ENCODE measurements at regions not wholly inside any gene's neighbourhood (a gene's known extent, or its start where the extent isn't known, plus 50 kb on each side); places are given as distances from the start of the nearest gene placed in this dataset.

DNA sequence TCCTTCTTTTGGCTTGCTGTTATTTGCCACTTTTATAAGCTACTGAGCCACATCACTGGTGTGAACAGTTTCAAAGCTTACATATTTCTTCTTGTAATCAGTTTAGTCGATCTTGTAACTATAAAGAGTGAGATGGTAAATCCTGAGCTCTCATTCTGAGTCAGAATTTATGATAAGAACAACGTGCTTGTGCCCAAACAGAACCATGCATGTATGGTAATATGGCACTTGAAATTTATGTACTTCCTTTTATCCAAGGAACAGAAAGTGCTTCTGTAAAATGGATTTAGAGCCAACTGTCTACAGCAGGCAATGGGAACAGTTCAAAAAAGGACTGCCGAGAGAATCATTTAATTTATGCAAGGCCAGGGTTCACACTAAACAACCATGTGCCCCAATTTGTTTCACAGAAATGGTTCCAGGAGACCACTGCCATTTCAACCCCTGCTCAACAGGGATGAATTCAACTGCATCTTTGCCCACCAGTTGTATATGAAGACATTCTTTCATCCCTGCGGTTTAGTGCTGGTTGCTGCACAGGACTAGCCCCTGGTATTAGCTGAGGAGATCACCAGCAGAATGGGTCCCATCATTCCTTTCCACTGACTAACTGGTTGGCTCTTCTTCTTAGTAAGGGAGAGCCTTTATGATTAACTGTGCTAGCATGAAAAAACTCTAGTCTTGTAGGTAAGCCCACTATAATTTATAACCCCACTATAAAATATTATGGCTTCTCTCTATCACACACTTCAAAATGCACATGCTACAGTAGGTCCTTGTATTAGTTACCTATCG, 162.9 kb upstream of the PGRMC2 start:
- no peak for TF ChIP-seq SIN3A (IDR thresholded peaks at IDR 0.05; ENCODE audit: borderline replicate concordance, insufficient read depth, low read depth, low read length)
- TF ChIP-seq, protein P1, sequence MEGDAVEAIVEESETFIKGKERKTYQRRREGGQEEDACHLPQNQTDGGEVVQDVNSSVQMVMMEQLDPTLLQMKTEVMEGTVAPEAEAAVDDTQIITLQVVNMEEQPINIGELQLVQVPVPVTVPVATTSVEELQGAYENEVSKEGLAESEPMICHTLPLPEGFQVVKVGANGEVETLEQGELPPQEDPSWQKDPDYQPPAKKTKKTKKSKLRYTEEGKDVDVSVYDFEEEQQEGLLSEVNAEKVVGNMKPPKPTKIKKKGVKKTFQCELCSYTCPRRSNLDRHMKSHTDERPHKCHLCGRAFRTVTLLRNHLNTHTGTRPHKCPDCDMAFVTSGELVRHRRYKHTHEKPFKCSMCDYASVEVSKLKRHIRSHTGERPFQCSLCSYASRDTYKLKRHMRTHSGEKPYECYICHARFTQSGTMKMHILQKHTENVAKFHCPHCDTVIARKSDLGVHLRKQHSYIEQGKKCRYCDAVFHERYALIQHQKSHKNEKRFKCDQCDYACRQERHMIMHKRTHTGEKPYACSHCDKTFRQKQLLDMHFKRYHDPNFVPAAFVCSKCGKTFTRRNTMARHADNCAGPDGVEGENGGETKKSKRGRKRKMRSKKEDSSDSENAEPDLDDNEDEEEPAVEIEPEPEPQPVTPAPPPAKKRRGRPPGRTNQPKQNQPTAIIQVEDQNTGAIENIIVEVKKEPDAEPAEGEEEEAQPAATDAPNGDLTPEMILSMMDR (IDR thresholded peaks at IDR 0.05) = no peak
- TF ChIP-seq, protein P2, sequence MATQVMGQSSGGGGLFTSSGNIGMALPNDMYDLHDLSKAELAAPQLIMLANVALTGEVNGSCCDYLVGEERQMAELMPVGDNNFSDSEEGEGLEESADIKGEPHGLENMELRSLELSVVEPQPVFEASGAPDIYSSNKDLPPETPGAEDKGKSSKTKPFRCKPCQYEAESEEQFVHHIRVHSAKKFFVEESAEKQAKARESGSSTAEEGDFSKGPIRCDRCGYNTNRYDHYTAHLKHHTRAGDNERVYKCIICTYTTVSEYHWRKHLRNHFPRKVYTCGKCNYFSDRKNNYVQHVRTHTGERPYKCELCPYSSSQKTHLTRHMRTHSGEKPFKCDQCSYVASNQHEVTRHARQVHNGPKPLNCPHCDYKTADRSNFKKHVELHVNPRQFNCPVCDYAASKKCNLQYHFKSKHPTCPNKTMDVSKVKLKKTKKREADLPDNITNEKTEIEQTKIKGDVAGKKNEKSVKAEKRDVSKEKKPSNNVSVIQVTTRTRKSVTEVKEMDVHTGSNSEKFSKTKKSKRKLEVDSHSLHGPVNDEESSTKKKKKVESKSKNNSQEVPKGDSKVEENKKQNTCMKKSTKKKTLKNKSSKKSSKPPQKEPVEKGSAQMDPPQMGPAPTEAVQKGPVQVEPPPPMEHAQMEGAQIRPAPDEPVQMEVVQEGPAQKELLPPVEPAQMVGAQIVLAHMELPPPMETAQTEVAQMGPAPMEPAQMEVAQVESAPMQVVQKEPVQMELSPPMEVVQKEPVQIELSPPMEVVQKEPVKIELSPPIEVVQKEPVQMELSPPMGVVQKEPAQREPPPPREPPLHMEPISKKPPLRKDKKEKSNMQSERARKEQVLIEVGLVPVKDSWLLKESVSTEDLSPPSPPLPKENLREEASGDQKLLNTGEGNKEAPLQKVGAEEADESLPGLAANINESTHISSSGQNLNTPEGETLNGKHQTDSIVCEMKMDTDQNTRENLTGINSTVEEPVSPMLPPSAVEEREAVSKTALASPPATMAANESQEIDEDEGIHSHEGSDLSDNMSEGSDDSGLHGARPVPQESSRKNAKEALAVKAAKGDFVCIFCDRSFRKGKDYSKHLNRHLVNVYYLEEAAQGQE (IDR thresholded peaks at IDR 0.05; ENCODE audit: insufficient read depth in 1 of 2, low read depth in 2 of 2, low read length in 1 of 2) = no peak
- no peak for TF ChIP-seq POLR2AphosphoS5 (IDR thresholded peaks at IDR 0.05; ENCODE audit: low read depth, low read length)
